ENCODE measurements at regions not wholly inside any gene's neighbourhood (a gene's known extent, or its start where the extent isn't known, plus 50 kb on each side); places are given as distances from the start of the nearest gene placed in this dataset.
"Not testable (repeated sequence)": the region's sequence is repeated elsewhere in the genome, so short reads cannot be mapped to it uniquely, and the experiment has no call there.

DNA sequence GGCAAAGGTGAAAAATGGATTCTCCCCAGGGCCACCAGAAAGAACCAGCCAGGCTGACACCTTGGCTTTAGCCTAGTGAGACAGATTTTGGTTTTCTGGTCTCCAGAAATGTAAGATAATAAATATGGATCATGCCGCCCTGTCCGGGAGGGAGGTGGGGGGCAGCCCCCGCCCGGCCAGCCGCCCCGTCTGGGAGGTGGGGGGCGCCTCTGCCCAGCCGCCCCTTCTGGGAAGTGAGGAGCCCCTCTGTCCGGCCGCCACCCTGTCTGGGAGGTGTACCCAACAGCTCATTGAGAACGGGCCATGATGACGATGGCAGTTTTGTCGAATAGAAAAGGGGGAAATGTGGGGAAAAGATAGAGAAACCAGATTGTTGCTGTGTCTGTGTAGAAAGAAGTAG, 224.3 kb downstream of the FRK start:
- POLR2A ChIA-PET, DNase-seq, H3K27me3 Mint-ChIP-seq, H3K4me3 Mint-ChIP-seq, H3K4me1 Mint-ChIP-seq, ATAC-seq, H3K27ac Mint-ChIP-seq, H3K36me3 Mint-ChIP-seq: not testable (repeated sequence)
- peaks cover 0 to 15% (median 5%) of the 10 kb centered on the region in 9 donors for H3K9me3 Mint-ChIP-seq

DNA sequence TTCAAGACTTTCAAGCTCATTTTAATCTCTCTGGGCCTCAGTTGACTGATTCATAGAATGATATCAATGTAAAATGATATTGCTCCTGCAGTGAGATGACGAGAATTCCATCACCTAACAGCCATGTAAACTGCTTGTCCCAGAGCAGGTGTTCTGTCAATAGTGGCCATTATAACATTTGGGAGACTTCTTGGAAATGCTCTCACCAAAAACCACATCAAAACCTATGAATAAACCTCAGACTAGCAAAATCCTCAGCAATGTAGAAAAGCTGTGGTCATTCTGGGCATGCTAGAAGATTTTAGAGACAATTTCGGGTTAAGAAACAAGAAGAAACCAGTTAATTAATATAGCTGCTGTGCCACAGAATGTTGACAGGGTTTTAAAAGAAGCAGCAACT, 225.4 kb downstream of the FRK start:
- H3K36me3 Mint-ChIP-seq, result no peaks in the 10 kb centered on the region
- DNase-seq, result no peak

DNA sequence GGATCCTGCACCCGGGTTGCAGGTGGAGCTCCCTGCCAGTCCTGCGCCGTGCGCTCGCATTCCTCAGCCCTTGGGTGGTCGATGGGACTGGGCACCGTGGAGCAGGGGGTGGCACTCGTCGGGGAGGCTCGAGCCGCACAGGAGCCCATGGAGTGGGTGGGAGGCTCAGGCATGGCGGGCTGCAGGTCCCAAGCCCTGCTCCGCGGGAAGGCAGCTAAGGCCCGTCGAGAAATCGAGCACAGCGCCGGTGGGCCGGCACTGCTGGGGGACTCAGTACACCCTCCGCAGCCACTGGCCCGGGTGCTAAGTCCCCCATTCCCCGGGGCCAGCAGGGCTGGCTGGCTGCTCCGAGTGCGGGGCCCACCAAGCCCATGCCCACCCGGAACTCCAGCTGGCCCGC, 226.1 kb downstream of the FRK start:
- H3K36me3 Mint-ChIP-seq, H3K4me3 Mint-ChIP-seq, DNase-seq, ATAC-seq, H3K27ac Mint-ChIP-seq, H3K4me1 Mint-ChIP-seq, POLR2A ChIA-PET: not testable (repeated sequence)
- peaks cover 0 to 10% (median 0%) of the 10 kb centered on the region in 5 donors for H3K27me3 Mint-ChIP-seq
- peaks cover 0 to 15% (median 5%) of the 10 kb centered on the region in 9 donors for H3K9me3 Mint-ChIP-seq

More for the DNA sequence above, 225.4 kb downstream of the FRK start:
- no peak for ATAC-seq
- H3K4me3 Mint-ChIP-seq, result no peak overlapping the region
- H3K4me1 Mint-ChIP-seq, result no peaks in the 10 kb centered on the region
- H3K9me3 Mint-ChIP-seq, result peaks cover 0 to 15% (median 5%) of the 10 kb centered on the region in 9 donors
- no peak overlapping the region for H3K27ac Mint-ChIP-seq
- POLR2A ChIA-PET, result no interaction called here
- peaks cover 0 to 8% (median 0%) of the 10 kb centered on the region in 5 donors for H3K27me3 Mint-ChIP-seq

DNA sequence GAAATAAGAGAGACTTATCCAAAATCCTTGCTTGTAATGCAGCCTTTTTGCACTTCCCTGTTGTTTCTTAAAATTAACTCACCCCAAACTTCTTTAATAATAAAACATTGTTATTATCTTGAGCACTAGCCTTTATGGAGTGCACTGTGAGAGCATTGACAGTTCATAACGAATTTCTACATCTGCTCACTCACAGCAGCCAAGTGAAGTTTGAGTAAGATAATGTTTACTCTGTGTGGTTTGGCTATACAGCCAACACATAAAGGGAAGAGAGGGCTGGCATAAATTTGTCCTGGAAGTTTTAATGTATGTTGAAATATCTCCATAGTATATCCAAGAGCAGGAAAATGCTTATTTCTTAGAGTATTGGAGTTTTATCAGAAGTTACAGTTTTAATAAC, 227.9 kb downstream of the FRK start:
- DNase-seq (no peak), ATAC-seq (no peak)
- Mint-ChIP-seq H3K4me3 (no peak overlapping the region), H3K9me3 (peaks cover 0 to 15% (median 5%) of the 10 kb centered on the region in 9 donors), H3K27me3 (peaks cover 0 to 10% (median 0%) of the 10 kb centered on the region in 5 donors), H3K4me1 (no peaks in the 10 kb centered on the region), H3K36me3 (no peaks in the 10 kb centered on the region), H3K27ac (no peak overlapping the region)
- POLR2A ChIA-PET, result no interaction called here

DNA sequence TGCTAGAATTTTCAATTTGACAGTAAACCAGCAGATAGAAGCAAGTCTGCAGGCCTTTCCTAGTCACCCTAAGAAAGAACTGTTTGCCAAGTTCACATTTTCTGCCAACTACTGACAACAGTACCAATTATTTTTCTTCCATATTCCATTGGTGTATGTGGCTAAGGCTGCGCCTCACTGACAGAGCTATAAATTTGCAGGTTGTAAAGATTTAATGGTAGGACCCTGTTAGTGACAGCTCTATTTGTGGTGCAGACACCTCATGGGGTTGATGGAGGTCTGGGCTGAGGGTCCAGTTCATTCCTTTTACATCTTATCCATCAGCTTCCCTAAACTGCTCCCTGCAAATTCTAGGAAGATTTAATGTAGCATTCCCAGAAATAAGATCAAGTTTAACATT, 228.5 kb downstream of the FRK start:
- Mint-ChIP-seq H3K27me3 (peaks cover 0 to 10% (median 0%) of the 10 kb centered on the region in 5 donors), H3K4me3 (no peak overlapping the region), H3K36me3 (no peaks in the 10 kb centered on the region), H3K27ac (no peak overlapping the region), H3K9me3 (peaks cover 0 to 15% (median 5%) of the 10 kb centered on the region in 9 donors), H3K4me1 (no peaks in the 10 kb centered on the region)
- no peak for DNase-seq
- ATAC-seq, result no peak
- POLR2A ChIA-PET, result no interaction called here

DNA sequence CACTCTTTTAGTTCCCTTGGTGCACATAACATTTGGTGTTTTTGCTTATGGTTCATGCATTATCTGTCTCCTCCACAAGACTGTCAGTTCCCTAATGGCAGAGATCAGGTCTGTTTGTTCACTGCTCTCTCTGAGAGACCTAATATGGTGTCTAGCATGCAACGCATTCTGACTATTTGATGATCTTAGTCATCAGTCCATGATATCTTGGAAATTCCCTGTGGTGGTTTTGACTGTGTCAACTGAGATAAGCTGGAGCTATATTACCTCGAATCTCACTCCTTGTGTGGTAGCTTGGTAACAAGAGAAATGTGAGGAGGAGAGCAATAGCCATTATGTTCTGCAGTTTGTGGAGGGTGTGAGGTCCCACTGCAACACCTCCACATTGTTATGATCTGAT, 229.8 kb downstream of the FRK start:
- Mint-ChIP-seq H3K4me1 (no peaks in the 10 kb centered on the region), H3K27me3 (peaks cover 0 to 7% (median 0%) of the 10 kb centered on the region in 5 donors), H3K9me3 (peaks cover 0 to 9% (median 1%) of the 10 kb centered on the region in 9 donors), H3K27ac (no peak overlapping the region), H3K36me3 (no peaks in the 10 kb centered on the region), H3K4me3 (no peak overlapping the region)
- DNase-seq (no peak), ATAC-seq (no peak)
- POLR2A ChIA-PET, result no interaction called here

DNA sequence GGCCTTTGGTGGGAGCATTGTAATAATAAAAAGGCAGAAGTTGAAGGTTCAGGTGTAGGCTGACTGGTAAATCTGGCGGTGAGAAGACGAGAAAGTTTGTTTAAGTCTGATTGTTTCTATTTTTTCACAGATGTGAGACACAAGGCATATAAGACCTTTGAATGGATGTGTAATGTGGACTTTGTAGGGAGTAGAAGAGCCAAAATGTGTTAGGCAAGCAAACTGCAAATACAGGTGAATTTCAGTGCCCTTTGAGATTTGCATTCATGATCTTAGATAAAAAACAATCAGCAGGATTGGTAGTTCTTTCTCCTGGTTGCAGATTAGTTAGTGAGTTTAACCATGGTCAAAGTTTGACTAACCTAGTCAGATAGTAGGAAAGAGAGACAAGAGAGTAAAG, 238.9 kb downstream of the FRK start:
- POLR2A ChIA-PET, result no interaction called here
- no peaks in the 10 kb centered on the region for H3K4me1 Mint-ChIP-seq
- H3K9me3 Mint-ChIP-seq, result peaks cover 0 to 22% (median 6%) of the 10 kb centered on the region in 9 donors
- H3K4me3 Mint-ChIP-seq, result no peak overlapping the region
- ATAC-seq (no peak), DNase-seq (no peak)
- peaks cover 0 to 8% (median 0%) of the 10 kb centered on the region in 3 donors for H3K36me3 Mint-ChIP-seq
- no peak overlapping the region for H3K27ac Mint-ChIP-seq
- no peaks in the 10 kb centered on the region for H3K27me3 Mint-ChIP-seq

DNA sequence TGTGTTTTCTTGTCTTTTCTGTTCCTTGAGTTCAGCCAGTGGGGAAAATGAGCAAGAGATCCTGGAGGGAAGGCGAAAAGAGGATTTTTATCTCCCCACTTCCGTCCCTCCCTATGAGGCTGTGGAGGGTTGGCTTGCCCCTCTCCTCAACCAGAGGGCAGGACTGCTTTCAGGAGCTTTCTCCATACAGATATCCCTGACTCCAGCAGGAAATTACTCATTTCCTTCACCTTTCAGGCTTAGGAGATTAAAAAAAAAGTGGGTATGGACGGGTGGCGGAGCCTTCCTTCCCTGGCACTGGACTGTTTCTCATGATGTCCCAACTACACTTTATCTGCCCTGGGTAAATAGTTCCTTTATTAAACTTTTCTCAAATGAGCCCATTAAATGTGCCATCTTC, 241.2 kb downstream of the FRK start:
- POLR2A ChIA-PET, result no interaction called here
- Mint-ChIP-seq H3K4me3 (no peak overlapping the region), H3K27me3 (no peaks in the 10 kb centered on the region), H3K4me1 (no peaks in the 10 kb centered on the region), H3K36me3 (peaks cover 0 to 8% (median 0%) of the 10 kb centered on the region in 3 donors), H3K9me3 (peaks cover 0 to 22% (median 6%) of the 10 kb centered on the region in 9 donors), H3K27ac (no peak overlapping the region)
- ATAC-seq (no peak), DNase-seq (no peak)

DNA sequence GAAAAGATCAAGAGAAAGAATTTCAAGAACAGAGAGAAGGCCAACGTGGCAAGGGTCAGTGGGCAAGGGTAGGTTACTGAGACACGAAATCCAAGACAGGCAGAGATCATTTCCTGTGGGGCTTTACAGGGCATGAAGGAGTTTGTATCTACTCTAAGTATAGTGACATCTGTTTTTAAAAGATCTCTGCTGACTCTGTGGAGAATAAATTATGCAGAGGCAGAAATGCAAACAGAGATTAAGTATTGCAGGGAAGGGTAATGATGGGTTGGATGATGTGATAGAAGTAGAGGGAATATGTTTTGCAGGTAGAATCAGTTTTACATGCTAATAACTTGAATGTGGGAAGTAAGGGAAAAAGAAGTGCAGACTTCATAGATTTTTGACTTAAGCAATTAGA, 243.5 kb downstream of the FRK start:
- Mint-ChIP-seq H3K27me3 (no peaks in the 10 kb centered on the region), H3K4me3 (no peak overlapping the region), H3K4me1 (no peaks in the 10 kb centered on the region), H3K27ac (no peak overlapping the region), H3K9me3 (peaks cover 0 to 22% (median 6%) of the 10 kb centered on the region in 9 donors), H3K36me3 (peaks cover 0 to 8% (median 0%) of the 10 kb centered on the region in 3 donors)
- DNase-seq (no peak), ATAC-seq (no peak)
- POLR2A ChIA-PET, result no interaction called here

DNA sequence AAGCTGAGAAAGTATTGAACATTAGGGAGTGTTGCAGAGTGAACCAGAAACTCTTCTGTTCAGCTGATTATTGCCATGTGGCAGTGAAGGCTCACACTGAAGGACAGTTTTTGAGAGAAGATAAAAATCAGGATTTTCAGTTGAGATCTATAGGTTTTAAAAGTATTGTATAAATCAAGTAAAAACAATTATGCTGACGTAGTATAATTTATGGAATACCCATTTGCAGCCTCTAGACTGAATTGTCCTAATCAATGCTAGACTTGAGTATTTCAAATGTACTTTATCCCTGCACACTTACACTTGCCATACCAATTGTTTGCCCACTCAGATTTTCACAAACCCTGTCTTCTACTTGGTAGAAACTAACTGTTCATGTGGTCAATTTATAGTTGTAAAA, 245.8 kb downstream of the FRK start:
- POLR2A ChIA-PET, result no interaction called here
- Mint-ChIP-seq H3K27ac (no peak overlapping the region), H3K36me3 (peaks cover 0 to 8% (median 0%) of the 10 kb centered on the region in 3 donors), H3K4me3 (no peak overlapping the region), H3K4me1 (no peaks in the 10 kb centered on the region), H3K27me3 (no peaks in the 10 kb centered on the region), H3K9me3 (peaks cover 0 to 19% (median 6%) of the 10 kb centered on the region in 9 donors)
- ATAC-seq (no peak), DNase-seq (no peak)

DNA sequence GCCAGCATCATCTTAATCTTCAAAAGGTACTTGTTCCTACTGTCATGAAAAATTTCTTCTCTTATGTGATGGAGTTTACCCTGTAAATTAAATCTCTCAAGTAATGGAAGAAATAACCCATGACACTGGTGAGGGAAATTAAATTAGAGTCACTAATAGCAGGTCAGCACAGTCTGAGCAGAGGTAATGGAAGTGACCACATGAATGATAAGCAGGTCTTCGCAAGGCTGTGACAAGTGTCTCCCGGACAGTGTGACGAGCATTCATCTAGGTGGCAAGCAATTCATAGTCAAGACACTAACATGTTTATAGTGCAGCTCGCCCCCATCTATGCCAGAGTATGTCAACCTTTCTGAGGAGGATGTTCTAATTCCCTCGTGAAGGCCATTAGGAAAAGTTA, 249.2 kb downstream of the FRK start:
- Mint-ChIP-seq H3K4me1 (no peaks in the 10 kb centered on the region), H3K36me3 (no peaks in the 10 kb centered on the region), H3K27ac (no peak overlapping the region), H3K9me3 (peaks cover 0 to 2% (median 0%) of the 10 kb centered on the region in 9 donors), H3K4me3 (no peak overlapping the region), H3K27me3 (no peaks in the 10 kb centered on the region)
- no peak for DNase-seq
- ATAC-seq, result no peak
- POLR2A ChIA-PET, result no interaction called here

DNA sequence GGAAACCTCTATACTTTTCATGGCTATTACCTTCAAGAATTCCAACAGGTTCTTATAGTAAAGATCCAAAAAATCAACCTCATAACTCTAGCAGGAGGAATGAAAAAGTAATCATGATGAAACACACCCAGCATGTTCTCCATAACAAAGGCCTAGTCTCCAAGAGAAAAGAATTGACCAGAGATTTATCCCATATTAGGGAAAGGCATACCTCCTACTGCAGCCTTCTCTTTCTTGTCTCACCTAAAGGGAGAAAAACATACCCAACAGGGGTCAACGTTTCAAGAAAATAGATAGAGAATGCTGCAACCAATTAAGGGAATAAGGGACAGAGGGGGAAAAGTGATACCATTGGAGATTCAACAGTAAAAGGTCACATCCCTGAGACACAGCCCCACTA, 262.5 kb downstream of the FRK start:
- no peaks in the 10 kb centered on the region for H3K36me3 Mint-ChIP-seq

DNA sequence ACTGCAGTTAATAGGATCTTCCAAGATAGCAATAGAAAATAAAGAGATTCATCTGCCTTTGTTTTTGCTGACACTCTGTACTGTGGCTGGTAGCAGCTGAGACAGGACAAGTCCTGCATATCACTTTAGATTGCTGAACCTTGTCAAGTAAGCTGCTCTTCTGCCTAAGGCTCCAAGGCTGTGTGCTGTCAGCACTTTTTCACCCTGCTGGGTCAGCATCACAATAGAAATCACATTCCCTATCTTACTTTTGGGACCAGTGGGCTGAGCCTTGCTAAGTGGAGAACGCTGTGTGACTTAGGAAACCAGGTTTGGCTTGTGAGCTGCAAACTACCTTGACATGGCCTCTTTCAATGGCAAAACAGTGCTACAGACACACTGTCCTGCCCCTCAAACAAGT, 263.9 kb downstream of the FRK start:
- DNase-seq (no peak), ATAC-seq (no peak)
- Mint-ChIP-seq H3K4me1 (no peaks in the 10 kb centered on the region), H3K27ac (no peak overlapping the region), H3K27me3 (peaks cover 0 to 3% (median 0%) of the 10 kb centered on the region in 5 donors), H3K4me3 (no peak overlapping the region), H3K9me3 (peaks cover 0 to 2% (median 0%) of the 10 kb centered on the region in 9 donors), H3K36me3 (no peaks in the 10 kb centered on the region)
- POLR2A ChIA-PET, result no interaction called here

More for the DNA sequence above, 262.5 kb downstream of the FRK start:
- Mint-ChIP-seq H3K4me3 (no peak overlapping the region), H3K4me1 (no peaks in the 10 kb centered on the region), H3K27ac (no peak overlapping the region), H3K27me3 (peaks cover 0 to 3% (median 0%) of the 10 kb centered on the region in 5 donors), H3K9me3 (peaks cover 0 to 2% (median 0%) of the 10 kb centered on the region in 9 donors)
- DNase-seq, result no peak
- POLR2A ChIA-PET, result no interaction called here
- ATAC-seq, result no peak

DNA sequence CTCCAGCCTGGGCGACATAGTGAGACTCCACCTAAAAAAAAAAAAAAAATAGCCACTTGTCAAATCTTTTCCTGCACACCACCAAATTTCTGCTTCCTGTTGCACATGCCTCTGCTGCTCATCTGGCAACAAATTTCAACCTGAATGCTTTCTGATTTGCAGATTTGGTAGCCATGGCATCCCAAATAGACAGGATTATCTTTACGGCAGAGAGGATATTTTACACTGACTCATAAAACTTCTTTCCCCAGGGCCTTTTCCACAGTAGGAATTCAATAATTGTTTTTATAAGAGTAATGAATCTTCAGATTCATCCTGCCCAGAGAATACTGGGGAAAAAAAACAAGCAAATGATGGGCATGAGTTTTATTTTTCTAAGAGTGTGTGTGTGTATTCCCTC, 264.6 kb downstream of the FRK start:
- POLR2A ChIA-PET, result no interaction called here
- Mint-ChIP-seq H3K27ac (no peak overlapping the region), H3K4me1 (no peaks in the 10 kb centered on the region), H3K4me3 (no peak overlapping the region), H3K27me3 (peaks cover 0 to 3% (median 0%) of the 10 kb centered on the region in 5 donors), H3K9me3 (peaks cover 0 to 2% (median 0%) of the 10 kb centered on the region in 9 donors), H3K36me3 (no peaks in the 10 kb centered on the region)
- DNase-seq (no peak), ATAC-seq (no peak)
